OCI-LY7 (cell line): ENCODE measurements at regions not wholly inside any gene's neighbourhood (a gene's known extent, or its start where the extent isn't known, plus 50 kb on each side); places are given as distances from the start of the nearest gene placed in this dataset.

ENCODE experiments used
- BruUV-seq: library from RNA; stranded (reverse); fragments of 400-500 nt; replicated peaks from 2 replicates; lab custom pipeline; 2021; lab: Mats Ljungman, UMichigan
- CTCF ChIA-PET: fragments of 300-600 bp; sonication (Branson Sonifier 250); formaldehyde crosslinking; loops from one replicate; lab custom pipeline; 2022; ENCODE audit warnings: antibody characterized with exemption; ENCODE audit not compliant: unreplicated experiment; lab: Charles Lee
- POLR2A ChIA-PET: fragments of 300-600 bp; sonication (Branson Sonifier 250); formaldehyde crosslinking; loops from one replicate; lab custom pipeline; 2022; ENCODE audit warnings: antibody characterized with exemption; lab: Charles Lee
- DNase-seq: peaks from one replicate; pipeline ENCODE4 v3.0.0-alpha.2; 2015; ENCODE audit warnings: low spot score
- H2AFZ ChIP-seq: fragments of 200-600 bp; sonication (generic), shearing (Covaris generic); 2 replicates; pipeline ENCODE4 v1.6.1; 2014; ENCODE audit warnings: mild to moderate bottlenecking, antibody characterized with exemption, low read length, moderate library complexity
- H3K27ac ChIP-seq: fragments of 200-600 bp; sonication (generic); 2 replicates; pipeline ENCODE4 v1.5.1; 2014; ENCODE audit warnings: mixed run types, low read depth, mild to moderate bottlenecking, moderate library complexity, low read length, inconsistent platforms; ENCODE audit not compliant: poor library complexity, severe bottlenecking
- H3K36me3 ChIP-seq: fragments of 200-600 bp; sonication (generic); 2 replicates; pipeline ENCODE4 v1.6.1; 2014; ENCODE audit warnings: mild to moderate bottlenecking, antibody characterized with exemption, low read length, moderate library complexity, mixed read lengths; ENCODE audit not compliant: insufficient read depth
- H3K4me1 ChIP-seq: fragments of 200-600 bp; sonication (generic); 2 replicates; pipeline ENCODE4 v1.5.1; 2014; ENCODE audit warnings: mild to moderate bottlenecking, low read length; ENCODE audit not compliant: insufficient read depth, poor library complexity, severe bottlenecking
- H3K4me2 ChIP-seq: fragments of 200-600 bp; sonication (generic); 2 replicates; pipeline ENCODE4 v1.6.1; 2014; ENCODE audit warnings: mild to moderate bottlenecking, low read length
- H3K4me3 ChIP-seq: fragments of 200-600 bp; sonication (generic); 2 replicates; pipeline ENCODE4 v1.5.1; 2014; ENCODE audit warnings: mild to moderate bottlenecking, low read depth, low read length; ENCODE audit not compliant: poor library complexity, severe bottlenecking
- H3K79me2 ChIP-seq: fragments of 200-600 bp; sonication (generic); 2 replicates; pipeline ENCODE4 v1.6.1; 2016; ENCODE audit warnings: low read depth, mild to moderate bottlenecking, low read length, moderate library complexity, mixed read lengths; ENCODE audit not compliant: insufficient read depth
- H3K9me2 ChIP-seq: fragments of 200-600 bp; sonication (generic); 2 replicates; pipeline ENCODE4 v1.6.1; 2016; ENCODE audit warnings: mild to moderate bottlenecking, low read length, mixed read lengths; ENCODE audit not compliant: insufficient read depth
- H3K9me3 ChIP-seq: fragments of 200-600 bp; sonication (generic); 2 replicates; pipeline ENCODE4 v1.6.1; 2014; ENCODE audit warnings: mild to moderate bottlenecking, mixed run types, low read length, mixed read lengths
- H4K20me1 ChIP-seq: fragments of 200-600 bp; sonication (generic); 2 replicates; pipeline ENCODE4 v1.6.1; 2014; ENCODE audit warnings: mild to moderate bottlenecking, antibody characterized with exemption, low read length, moderate library complexity, mixed read lengths; ENCODE audit not compliant: insufficient read depth
- CTCF ChIP-seq: fragments of 200-600 bp; sonication (generic); conservative IDR thresholded peaks from 2 replicates; pipeline ENCODE4 v1.5.1; 2014; ENCODE audit warnings: mild to moderate bottlenecking, antibody characterized with exemption, low read length, moderate library complexity, mixed read lengths
- EZH2phosphoT487 ChIP-seq: fragments of 200-600 bp; sonication (generic); IDR thresholded peaks from 2 replicates; pipeline ENCODE4 v1.6.1; 2018; ENCODE audit warnings: low read depth, borderline replicate concordance, mild to moderate bottlenecking, mixed run types, antibody characterized with exemption, low read length, moderate library complexity, mixed read lengths
- intact Hi-C: fragments of 100-400 bp; cut with micrococcal nuclease; formaldehyde crosslinking; loops from one replicate; pipeline ENCODE4 v1.10.0; 2022; ENCODE audit not compliant: unreplicated experiment

GRCh38 chr7:114126095-114126494 is 207.3 kb upstream of the PPP1R3A start:
- H3K9me3 ChIP-seq, result no peaks in the 10 kb centered on the region
- no peak overlapping the region for H3K4me3 ChIP-seq
- no peaks in the 10 kb centered on the region for H4K20me1 ChIP-seq
- H3K9me2 ChIP-seq, result no peaks in the 10 kb centered on the region
- no peaks in the 10 kb centered on the region for H3K79me2 ChIP-seq
- TF ChIP-seq CTCF (no peak), EZH2phosphoT487 (no peak)
- no TSS peak for BruUV-seq
- H3K4me1 ChIP-seq, result no peaks in the 10 kb centered on the region
- DNase-seq, result no peak
- CTCF ChIA-PET, result no interaction called here
- H3K27ac ChIP-seq, result no peak overlapping the region
- POLR2A ChIA-PET, result interaction anchor here (0.6 to 0.7 kb wide), 2 partner anchors 11 to 400 kb away, joined by 3 read pairs; no protein-coding TSS in a partner anchor
- intact Hi-C loops, result no loop called here
- no peak overlapping the region for H2AFZ ChIP-seq
- H3K4me2 ChIP-seq, result no peak overlapping the region
- H3K36me3 ChIP-seq, result no peaks in the 10 kb centered on the region

GRCh38 chr7:114112806-114113205 is 194.0 kb upstream of the PPP1R3A start:
- no peaks in the 10 kb centered on the region for H3K9me2 ChIP-seq
- no peaks in the 10 kb centered on the region for H3K4me1 ChIP-seq
- no peak overlapping the region for H3K27ac ChIP-seq
- H4K20me1 ChIP-seq, result no peaks in the 10 kb centered on the region
- H3K36me3 ChIP-seq, result no peaks in the 10 kb centered on the region
- DNase-seq, result no peak
- no peaks in the 10 kb centered on the region for H3K79me2 ChIP-seq
- H3K4me3 ChIP-seq, result no peak overlapping the region
- ChIA-PET CTCF (no interaction called here), POLR2A (no interaction called here)
- no TSS peak for BruUV-seq
- intact Hi-C loops, result no loop called here
- H2AFZ ChIP-seq, result no peak overlapping the region
- TF ChIP-seq EZH2phosphoT487, result no peak
- no peak for TF ChIP-seq CTCF
- H3K4me2 ChIP-seq, result no peak overlapping the region
- H3K9me3 ChIP-seq, result no peaks in the 10 kb centered on the region

- H3K27ac ChIP-seq, result no peak overlapping the region
- DNase-seq, result no peak
- no peaks in the 10 kb centered on the region for H3K79me2 ChIP-seq
- no peaks in the 10 kb centered on the region for H3K4me1 ChIP-seq
- no peaks in the 10 kb centered on the region for H3K9me3 ChIP-seq
- H3K4me2 ChIP-seq, result no peak overlapping the region
- H3K9me2 ChIP-seq, result no peaks in the 10 kb centered on the region
- H4K20me1 ChIP-seq, result no peaks in the 10 kb centered on the region
- CTCF ChIA-PET, result no interaction called here
- intact Hi-C loops, result no loop called here
- H2AFZ ChIP-seq, result no peak overlapping the region
- no peaks in the 10 kb centered on the region for H3K36me3 ChIP-seq
- TF ChIP-seq CTCF (no peak), EZH2phosphoT487 (no peak)
- no TSS peak for BruUV-seq
- no peak overlapping the region for H3K4me3 ChIP-seq
- POLR2A ChIA-PET, result no interaction called here
Observed at GRCh38 chr7:114110666-114111065, 191.9 kb upstream of the PPP1R3A start.
